CD4-positive, alpha-beta T cell (primary cell): ENCODE measurements at regions not wholly inside any gene's neighbourhood (a gene's known extent, or its start where the extent isn't known, plus 50 kb on each side); places are given as distances from the start of the nearest gene placed in this dataset.

Experiments
- ATAC-seq: fragments of 200-7000 bp; cut with Tn5 transposase; one replicate; pipeline ENCODE4 v1.10.0; 2022; ENCODE audit warnings: mild to moderate bottlenecking; ENCODE audit not compliant: poor library complexity
- CTCF ChIA-PET: fragments of 350-600 bp; sonication (Branson Sonifier 250); formaldehyde crosslinking; loops from one replicate; lab custom pipeline; 2021; ENCODE audit warnings: antibody characterized with exemption, inconsistent platforms; lab: Charles Lee
- POLR2A ChIA-PET: fragments of 350-600 bp; sonication (Branson Sonifier 250); formaldehyde crosslinking; loops from one replicate; lab custom pipeline; 2021; ENCODE audit warnings: antibody characterized with exemption, inconsistent platforms; lab: Charles Lee
- DNase-seq, 14 experiments: peaks; one replicate each; pipeline ENCODE4 v3.0.0-alpha.2; 2013 to 2020; ENCODE audit warnings: mixed read lengths in 2 of 14
- H3K27ac ChIP-seq, 2 donors: one replicate each; pipeline versions ENCODE4 v1.5.1 to v1.7.0; 2013; ENCODE audit warnings: low read length in 2 of 2, low read depth in 1 of 2, mild to moderate bottlenecking in 1 of 2
- H3K27me3 ChIP-seq, 2 experiments: 1 replicate in 1 of 2; 2 replicates in 1 of 2; pipeline versions ENCODE4 v1.6.1 to v1.7.0; 2013; ENCODE audit warnings: low read length in 2 of 2, control low read depth in 1 of 2, mild to moderate bottlenecking in 1 of 2, moderate library complexity in 1 of 2; ENCODE audit not compliant: insufficient read depth in 2 of 2, control insufficient read depth in 1 of 2
- H3K36me3 ChIP-seq: one replicate; pipeline ENCODE4 v1.6.1; 2013; ENCODE audit warnings: low read length, control low read depth; ENCODE audit not compliant: insufficient read depth
- H3K4me1 ChIP-seq: one replicate; pipeline ENCODE4 v1.6.1; 2013; ENCODE audit warnings: low read length, control low read depth; ENCODE audit not compliant: insufficient read depth
- H3K4me3 ChIP-seq: one replicate; pipeline ENCODE4 v1.5.1; 2013; ENCODE audit warnings: mild to moderate bottlenecking, low read length, moderate library complexity
- H3K9me3 ChIP-seq, 2 experiments: 1 replicate in 1 of 2; 2 replicates in 1 of 2; pipeline versions ENCODE4 v1.6.1 to v1.7.0; 2013; ENCODE audit warnings: low read length in 2 of 2, mild to moderate bottlenecking in 2 of 2, control low read depth in 1 of 2, moderate library complexity in 1 of 2; ENCODE audit not compliant: control insufficient read depth in 1 of 2, insufficient read depth in 1 of 2
- H3K27ac Mint-ChIP-seq: one replicate; pipeline ENCODE4 v1.8.0; 2020; ENCODE audit warnings: mixed read lengths
- H3K27me3 Mint-ChIP-seq: one replicate; pipeline ENCODE4 v1.8.0; 2021; ENCODE audit warnings: mixed read lengths
- H3K36me3 Mint-ChIP-seq: one replicate; pipeline ENCODE4 v1.8.0; 2021; ENCODE audit warnings: low read depth, mixed read lengths
- H3K4me1 Mint-ChIP-seq: one replicate; pipeline ENCODE4 v1.8.0; 2021; ENCODE audit warnings: low read depth, mixed read lengths
- H3K4me3 Mint-ChIP-seq: one replicate; pipeline ENCODE4 v1.8.0; 2020; ENCODE audit warnings: mild to moderate bottlenecking, mixed read lengths
- H3K9me3 Mint-ChIP-seq: one replicate; pipeline ENCODE4 v1.8.0; 2020; ENCODE audit warnings: mixed read lengths
- CTCF ChIP-seq: fragments of 200-600 bp; IDR thresholded peaks from one replicate; pipeline ENCODE4 v1.8.0; 2022; ENCODE audit warnings: antibody characterized with exemption, mild to moderate bottlenecking
- intact Hi-C, 2 experiments: fragments of 100-400 bp; cut with DNase I in 1 of 2; cut with micrococcal nuclease in 1 of 2; formaldehyde crosslinking; loops; one replicate each; pipeline versions ENCODE4 v1.15.1 to v1.9.0; 2023 to 2025; cut with DNase I, micrococcal nuclease

DNA sequence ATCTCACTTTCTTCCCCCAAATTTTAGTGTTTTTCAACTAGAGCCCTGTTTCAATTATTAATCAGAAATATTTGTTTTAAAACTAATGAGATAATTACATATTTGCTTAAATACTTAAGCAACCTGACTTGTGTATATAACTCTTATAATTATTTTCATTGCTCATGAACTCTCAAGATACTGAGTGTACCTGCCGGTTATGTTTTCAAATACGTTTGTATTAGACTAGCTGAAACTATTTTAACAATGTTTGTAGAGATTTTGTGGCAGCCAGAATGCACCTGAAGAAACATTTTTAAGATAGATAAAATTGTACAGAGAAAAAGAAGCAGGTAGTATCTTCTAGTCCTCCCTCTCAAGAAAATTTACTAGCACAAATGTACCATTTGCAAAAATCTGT, 140.6 kb upstream of the CXADR start:
- no peak overlapping the region for H3K27ac ChIP-seq
- H3K4me3 ChIP-seq: no peak overlapping the region
- Mint-ChIP-seq H3K4me1 (no peaks in the 10 kb centered on the region), H3K27me3 (peaks cover 29% of the 10 kb centered on the region), H3K27ac (no peak overlapping the region), H3K9me3 (no peaks in the 10 kb centered on the region), H3K36me3 (no peaks in the 10 kb centered on the region), H3K4me3 (no peak overlapping the region)
- intact Hi-C loops: no loop called here
- H3K36me3 ChIP-seq: no peaks in the 10 kb centered on the region
- no peak for DNase-seq
- ChIA-PET CTCF (no interaction called here), POLR2A (no interaction called here)
- no peaks in the 10 kb centered on the region for H3K27me3 ChIP-seq
- ATAC-seq: no peak
- TF ChIP-seq CTCF: no peak
- H3K4me1 ChIP-seq: no peaks in the 10 kb centered on the region
- no peaks in the 10 kb centered on the region for H3K9me3 ChIP-seq

DNA sequence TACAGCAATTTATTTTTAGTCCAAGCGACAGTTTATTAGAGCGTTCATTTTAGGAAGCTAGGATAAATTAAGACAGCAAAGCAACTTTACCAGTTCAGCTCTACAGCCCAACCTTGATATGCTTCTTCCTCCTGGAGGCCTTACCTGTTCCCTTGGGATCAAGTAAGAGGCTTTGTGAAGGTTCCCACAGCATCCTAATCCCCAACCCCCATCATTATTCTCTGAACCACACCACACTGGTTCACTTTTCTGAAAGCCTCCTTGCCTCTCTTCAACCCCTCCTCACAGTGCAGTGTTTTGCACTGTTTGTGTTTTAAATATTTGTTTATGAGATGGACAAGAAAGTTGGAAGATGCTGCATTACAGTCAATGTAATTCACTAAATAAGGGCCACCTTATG, 126.3 kb upstream of the CXADR start:
- CTCF ChIA-PET: interaction anchor here (1.0 to 1.1 kb wide), 2 partner anchors 199 to 225 kb away, joined by 3 to 16 read pairs; no protein-coding TSS in a partner anchor
- Histone ChIP-seq H3K4me3 (no peak overlapping the region), H3K4me1 (no peaks in the 10 kb centered on the region), H3K27ac (no peak overlapping the region), H3K9me3 (no peaks in the 10 kb centered on the region), H3K27me3 (no peaks in the 10 kb centered on the region), H3K36me3 (no peaks in the 10 kb centered on the region)
- H3K27me3 Mint-ChIP-seq: peaks cover 5% of the 10 kb centered on the region
- H3K27ac Mint-ChIP-seq: no peak overlapping the region
- POLR2A ChIA-PET: interaction anchor here (1.1 kb wide), 1 partner anchor 199 kb away, joined by 4 read pairs; no protein-coding TSS in a partner anchor
- no peaks in the 10 kb centered on the region for H3K36me3 Mint-ChIP-seq
- no peak overlapping the region for H3K4me3 Mint-ChIP-seq
- no peaks in the 10 kb centered on the region for H3K9me3 Mint-ChIP-seq
- DNase-seq (no peak), ATAC-seq (no peak)
- intact Hi-C loops: loop anchor here in 1 of 2 experiments (1.0 to 10.0 kb wide), 2 partner anchors 200 to 518 kb away; no protein-coding TSS in a partner anchor
- no peak for TF ChIP-seq CTCF
- no peaks in the 10 kb centered on the region for H3K4me1 Mint-ChIP-seq

- DNase-seq (peak in 11 of 14 experiments; percentile 3 to 74 (median 30)), ATAC-seq (peak; percentile 65)
- Mint-ChIP-seq H3K27ac (no peak overlapping the region), H3K36me3 (no peaks in the 10 kb centered on the region), H3K4me3 (no peak overlapping the region), H3K27me3 (peaks cover 5% of the 10 kb centered on the region), H3K4me1 (no peaks in the 10 kb centered on the region), H3K9me3 (no peaks in the 10 kb centered on the region)
- ChIA-PET CTCF (interaction anchor here (0.6 to 1.1 kb wide), 3 partner anchors 15 to 224 kb away, joined by 3 to 16 read pairs (median 3); no protein-coding TSS in a partner anchor), POLR2A (interaction anchor here (1.1 kb wide), 1 partner anchor 199 kb away, joined by 4 read pairs; no protein-coding TSS in a partner anchor)
- H3K4me3 ChIP-seq: no peak overlapping the region
- peak; percentile 94 for TF ChIP-seq CTCF
- no peaks in the 10 kb centered on the region for H3K27me3 ChIP-seq
- no peak overlapping the region for H3K27ac ChIP-seq
- intact Hi-C loops: loop anchor here (1.0 to 10.0 kb wide), 2 partner anchors 199 to 518 kb away; no protein-coding TSS in a partner anchor
- H3K36me3 ChIP-seq: no peaks in the 10 kb centered on the region
- no peaks in the 10 kb centered on the region for H3K4me1 ChIP-seq
- H3K9me3 ChIP-seq: no peaks in the 10 kb centered on the region
Measured at GRCh38 chr21:17387030-17387617, 125.7 kb upstream of the CXADR start.
